Fibroblast of mammary gland (primary cell): ENCODE measurements at regions not wholly inside any gene's neighbourhood (a gene's known extent, or its start where the extent isn't known, plus 50 kb on each side); places are given as distances from the start of the nearest gene placed in this dataset.

Experiments used
- DNase-seq: peaks from one replicate; pipeline ENCODE4 v3.0.0-alpha.2; 2010; ENCODE audit warnings: low read depth
- H3K4me3 ChIP-seq: 2 replicates; pipeline ENCODE4 v1.5.1; 2011; ENCODE audit warnings: low read depth, mild to moderate bottlenecking, low read length, moderate library complexity; ENCODE audit not compliant: control insufficient read depth
- CTCF ChIP-seq: conservative IDR thresholded peaks from 2 replicates; pipeline ENCODE4 v1.5.1; 2011; ENCODE audit warnings: low read depth, low read length, inconsistent platforms; ENCODE audit not compliant: control insufficient read depth, insufficient read depth

DNA sequence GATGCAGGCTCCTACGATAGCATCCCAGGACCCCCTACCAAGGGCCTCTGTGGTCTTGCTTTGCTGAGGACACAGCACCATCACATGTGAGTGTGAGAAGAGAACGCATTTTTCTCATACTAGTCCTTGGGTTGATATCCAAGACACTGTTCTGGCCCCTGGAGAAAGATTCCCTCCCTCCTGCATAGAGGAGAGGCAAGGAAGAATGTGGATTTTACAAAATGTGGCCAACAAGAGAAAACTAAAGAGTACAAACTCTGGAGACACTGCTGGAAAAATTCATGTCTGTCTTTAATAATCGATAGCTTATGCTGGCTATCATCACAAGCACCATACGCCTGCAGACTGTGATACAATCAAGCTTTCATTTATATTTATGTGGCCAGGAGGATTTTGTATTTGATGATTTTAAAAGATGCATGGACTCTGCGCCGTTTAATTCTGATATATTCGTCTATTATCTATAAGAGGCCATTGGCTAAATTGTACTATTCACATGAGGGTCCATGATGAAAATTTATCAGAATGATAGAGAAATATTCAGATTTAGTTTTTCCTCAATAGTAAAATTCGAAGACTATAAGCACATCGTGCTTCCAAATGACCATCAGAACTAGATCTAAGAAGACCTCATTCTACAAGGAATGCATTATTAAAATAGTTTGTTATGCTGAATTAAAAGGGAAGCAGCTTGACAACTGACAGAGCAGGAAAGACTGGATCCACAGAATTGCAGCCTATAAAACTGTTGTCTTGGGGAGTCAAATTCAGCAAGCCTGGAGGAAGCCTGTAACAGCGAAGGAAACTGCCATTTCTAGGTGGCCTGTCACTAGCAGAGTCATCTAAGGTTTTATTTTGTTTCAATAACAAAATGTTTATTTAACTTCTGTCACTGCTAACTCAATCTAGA lies 578.7 kb downstream of the DIAPH3 start:
- no peak for DNase-seq
- no peak overlapping the region for H3K4me3 ChIP-seq
- no peak for TF ChIP-seq CTCF

DNA sequence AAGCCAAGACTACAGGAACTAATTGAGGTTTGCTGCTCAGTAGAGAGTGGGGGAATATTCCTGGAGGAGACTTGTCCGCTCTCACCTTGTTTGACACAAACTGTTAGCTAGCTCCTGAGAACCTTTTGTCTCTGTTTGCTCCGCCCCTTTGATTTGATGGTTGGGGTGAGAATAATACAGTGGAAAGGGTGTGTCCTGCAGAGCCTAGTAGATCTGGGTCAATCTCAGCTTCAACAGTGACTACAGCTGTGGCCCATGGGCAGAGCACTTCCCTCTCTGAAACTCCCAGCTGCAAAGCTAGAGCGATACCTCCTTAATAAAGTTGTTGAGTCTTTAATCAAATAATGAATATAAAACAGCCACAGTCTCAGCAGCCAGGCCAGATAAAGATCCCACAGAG lies 576.7 kb downstream of the DIAPH3 start:
- no peak for TF ChIP-seq CTCF
- H3K4me3 ChIP-seq: no peak overlapping the region

DNA sequence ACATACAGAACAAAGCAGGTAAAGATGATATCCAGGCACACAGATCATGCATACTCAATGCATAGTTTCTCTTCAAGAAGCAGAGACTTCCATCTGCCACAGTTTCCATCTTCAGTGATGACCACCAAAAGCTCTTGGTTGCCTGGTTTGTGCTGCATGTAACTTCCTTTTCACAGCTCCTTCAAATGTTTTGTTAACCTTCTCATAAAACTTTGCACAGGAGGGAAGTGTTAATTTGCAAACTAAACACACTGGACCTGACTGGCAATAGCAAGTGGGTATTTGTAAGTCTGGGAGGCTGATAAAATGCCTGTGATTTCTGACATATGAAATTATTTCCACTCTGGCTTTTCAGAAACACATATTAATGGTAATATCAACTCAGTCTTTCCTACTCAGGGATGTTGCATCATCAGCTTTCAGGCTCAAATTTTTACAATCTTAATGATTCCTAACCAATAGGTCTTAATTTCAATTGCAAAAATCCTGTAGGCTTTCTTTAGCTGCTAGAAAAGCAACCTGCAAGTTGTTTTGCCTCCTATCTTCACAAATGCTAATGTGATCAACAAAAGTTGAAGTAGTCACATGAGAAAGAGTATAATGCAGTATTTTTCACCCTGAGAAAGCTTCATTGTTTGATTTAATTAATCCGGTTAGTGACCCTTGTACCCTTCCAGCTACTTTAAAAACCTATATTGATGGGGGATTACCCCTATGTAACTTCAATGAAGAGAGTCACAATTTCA lies 575.6 kb downstream of the DIAPH3 start:
- no peak for DNase-seq
- no peak for TF ChIP-seq CTCF
- no peak overlapping the region for H3K4me3 ChIP-seq

More for the DNA sequence above, 576.7 kb downstream of the DIAPH3 start:
- DNase-seq: no peak

GRCh38 chr13:59588717-59589067 lies 575.0 kb downstream of the DIAPH3 start:
- TF ChIP-seq CTCF: no peak
- no peak for DNase-seq

DNA sequence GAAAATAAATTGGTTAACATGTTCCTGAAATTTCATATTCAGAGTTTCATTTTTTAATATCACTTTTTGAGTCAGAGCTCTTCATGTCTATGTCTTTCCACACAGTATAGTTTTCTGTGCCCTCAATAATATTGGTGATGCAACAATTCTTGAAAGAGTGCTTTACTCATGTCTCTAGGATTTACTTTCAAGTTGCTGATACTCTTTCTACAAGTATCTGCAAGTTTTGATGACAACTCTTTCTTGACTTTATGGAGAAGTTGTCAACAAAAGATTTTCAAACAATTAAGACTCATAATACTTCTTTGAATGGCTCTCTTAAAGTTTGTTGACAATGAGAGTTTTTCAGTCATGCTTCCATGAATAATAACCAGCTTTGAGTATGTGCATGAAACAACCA lies 561.7 kb downstream of the DIAPH3 start:
- TF ChIP-seq CTCF: no peak
- no peak overlapping the region for H3K4me3 ChIP-seq
- DNase-seq: no peak

More at GRCh38 chr13:59588717-59589067, 575.0 kb downstream of the DIAPH3 start:
- H3K4me3 ChIP-seq: no peak overlapping the region

- H3K4me3 ChIP-seq: no peak overlapping the region
- no peak for TF ChIP-seq CTCF
- no peak for DNase-seq
These were observed 560.1 kb downstream of the DIAPH3 start for GRCh38 chr13:59603646-59604045.
